ENCODE measurements at regions not wholly inside any gene's neighbourhood (a gene's known extent, or its start where the extent isn't known, plus 50 kb on each side); places are given as distances from the start of the nearest gene placed in this dataset.

DNA sequence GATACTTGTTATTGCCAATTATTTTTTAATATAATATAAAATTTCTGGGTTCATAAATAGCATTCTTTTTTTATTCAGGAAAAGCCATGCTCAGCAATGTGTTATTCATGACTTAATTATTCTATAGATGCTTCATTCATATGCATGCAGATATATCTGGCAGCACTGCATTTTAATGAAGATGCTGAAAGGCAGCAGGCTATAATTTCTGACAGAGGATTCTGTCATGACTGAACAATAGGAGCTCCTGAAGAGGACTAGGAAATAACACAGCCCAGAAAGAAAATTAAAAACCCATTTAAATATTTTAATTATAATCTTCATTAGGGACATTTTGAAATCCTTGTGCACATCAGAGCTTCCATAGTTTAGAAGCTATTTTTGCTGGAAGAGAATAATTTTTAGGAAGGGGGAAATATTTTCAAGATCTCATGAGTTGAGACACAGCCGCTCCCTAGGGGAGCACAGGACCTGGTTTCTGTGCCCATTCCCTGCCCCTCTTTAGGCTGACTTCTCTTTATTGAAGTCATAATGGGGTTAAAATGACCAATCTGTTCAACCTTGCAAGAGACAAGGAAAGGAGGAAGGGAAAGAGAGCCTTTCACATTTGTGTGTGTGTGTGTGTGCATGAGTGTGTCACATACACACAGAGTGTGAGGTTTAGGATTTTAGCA is 83.9 kb downstream of the RPE65 start:
- no peaks in the 10 kb centered on the region for H3K9me3 Mint-ChIP-seq (ENCODE audit: insufficient read depth)
- Histone ChIP-seq H3K4me3 (ENCODE audit: control extremely low read depth in 1 of 5, extremely low read depth in 1 of 5, insufficient read depth in 1 of 5, low read depth in 2 of 5, low read length in 4 of 5) (no peak overlapping the region), H3K27me3 (replicated peaks in 1 of 4; ENCODE audit: control extremely low read depth in 1 of 4, control insufficient read depth in 3 of 4, insufficient read depth in 4 of 4, low read length in 3 of 4) (no peaks in the 10 kb centered on the region), H2AFZ (ENCODE audit: insufficient read depth, low read depth, low read length, poor library complexity, severe bottlenecking) (no peak overlapping the region), H3K9ac (ENCODE audit: low read length) (no peak overlapping the region), H3K36me3 (replicated peaks in 1 of 2; ENCODE audit: control extremely low read depth in 1 of 2, control insufficient read depth in 1 of 2, extremely low read depth in 1 of 2, insufficient read depth in 2 of 2, low read length in 1 of 2) (no peaks in the 10 kb centered on the region), H3K4me1 (ENCODE audit: control insufficient read depth in 2 of 2, insufficient read depth in 2 of 2, low read length in 2 of 2) (no peaks in the 10 kb centered on the region), H3K9me3 (ENCODE audit: control extremely low read depth in 1 of 3, control insufficient read depth in 2 of 3, insufficient read depth in 1 of 3, low read length in 2 of 3) (no peaks in the 10 kb centered on the region), H3K27ac (ENCODE audit: low read length in 2 of 2) (no peak overlapping the region), H3K79me2 (ENCODE audit: control insufficient read depth, insufficient read depth, low read length) (no peaks in the 10 kb centered on the region), H4K20me1 (ENCODE audit: control insufficient read depth, insufficient read depth, low read length, poor library complexity, severe bottlenecking) (no peaks in the 10 kb centered on the region), H3K4me2 (replicated peaks; ENCODE audit: low read depth, low read length, poor library complexity, severe bottlenecking) (no peak overlapping the region)
- ChIA-PET CTCF (interaction anchor here (0.9 kb wide), 1 partner anchor 9 kb away, joined by 3 read pairs; no protein-coding TSS in a partner anchor), POLR2A (no interaction called here)
- no CpG with 5 or more reads among the region's 1 CpG for WGBS (ENCODE audit: insufficient coverage)
- H3K4me1 Mint-ChIP-seq, result no peaks in the 10 kb centered on the region
- H3K27ac Mint-ChIP-seq, result no peak overlapping the region
- peaks cover 11% of the 10 kb centered on the region for H3K27me3 Mint-ChIP-seq
- ATAC-seq (ENCODE audit: low read depth) (no peak), DNase-seq (no peak)
- no peak overlapping the region for H3K4me3 Mint-ChIP-seq
- TF ChIP-seq, protein P1, sequence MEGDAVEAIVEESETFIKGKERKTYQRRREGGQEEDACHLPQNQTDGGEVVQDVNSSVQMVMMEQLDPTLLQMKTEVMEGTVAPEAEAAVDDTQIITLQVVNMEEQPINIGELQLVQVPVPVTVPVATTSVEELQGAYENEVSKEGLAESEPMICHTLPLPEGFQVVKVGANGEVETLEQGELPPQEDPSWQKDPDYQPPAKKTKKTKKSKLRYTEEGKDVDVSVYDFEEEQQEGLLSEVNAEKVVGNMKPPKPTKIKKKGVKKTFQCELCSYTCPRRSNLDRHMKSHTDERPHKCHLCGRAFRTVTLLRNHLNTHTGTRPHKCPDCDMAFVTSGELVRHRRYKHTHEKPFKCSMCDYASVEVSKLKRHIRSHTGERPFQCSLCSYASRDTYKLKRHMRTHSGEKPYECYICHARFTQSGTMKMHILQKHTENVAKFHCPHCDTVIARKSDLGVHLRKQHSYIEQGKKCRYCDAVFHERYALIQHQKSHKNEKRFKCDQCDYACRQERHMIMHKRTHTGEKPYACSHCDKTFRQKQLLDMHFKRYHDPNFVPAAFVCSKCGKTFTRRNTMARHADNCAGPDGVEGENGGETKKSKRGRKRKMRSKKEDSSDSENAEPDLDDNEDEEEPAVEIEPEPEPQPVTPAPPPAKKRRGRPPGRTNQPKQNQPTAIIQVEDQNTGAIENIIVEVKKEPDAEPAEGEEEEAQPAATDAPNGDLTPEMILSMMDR (IDR thresholded peaks at IDR 0.05), result no peak
- TF ChIP-seq EZH2 (IDR thresholded peaks at IDR 0.05; ENCODE audit: borderline replicate concordance, insufficient read depth, low read depth, low read length, poor library complexity, severe bottlenecking), result no peak
- intact Hi-C loops (cut with micrococcal nuclease), result no loop called here

DNA sequence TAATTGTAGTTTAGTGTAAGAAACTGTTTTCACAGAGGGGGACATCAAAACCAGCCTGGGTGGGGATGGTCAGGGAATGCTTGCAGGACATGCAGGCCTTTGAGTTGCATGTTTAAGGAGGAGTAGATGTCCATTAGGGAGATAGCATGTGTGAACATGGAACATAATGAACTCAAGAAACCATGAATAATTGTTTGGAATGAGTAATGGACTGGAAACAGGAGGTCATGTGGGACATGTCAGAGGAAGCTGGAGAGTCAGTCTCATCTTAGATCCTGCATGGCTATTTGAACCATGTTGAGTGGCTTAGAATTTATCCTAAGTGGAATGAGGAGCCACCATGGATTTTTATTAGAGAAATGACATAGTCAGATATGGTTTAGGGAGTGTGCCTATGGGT is 86.4 kb downstream of the RPE65 start:
- Histone ChIP-seq H3K4me1 (ENCODE audit: control insufficient read depth in 2 of 2, insufficient read depth in 2 of 2, low read length in 2 of 2) (peaks cover 10 to 11% of the 10 kb centered on the region in 2 donors), H3K9ac (ENCODE audit: low read length) (no peak overlapping the region), H3K36me3 (replicated peaks in 1 of 2; ENCODE audit: control extremely low read depth in 1 of 2, control insufficient read depth in 1 of 2, extremely low read depth in 1 of 2, insufficient read depth in 2 of 2, low read length in 1 of 2) (no peaks in the 10 kb centered on the region), H3K4me2 (replicated peaks; ENCODE audit: low read depth, low read length, poor library complexity, severe bottlenecking) (no peak overlapping the region), H3K27me3 (replicated peaks in 1 of 4; ENCODE audit: control extremely low read depth in 1 of 4, control insufficient read depth in 3 of 4, insufficient read depth in 4 of 4, low read length in 3 of 4) (no peaks in the 10 kb centered on the region), H3K27ac (ENCODE audit: low read length in 2 of 2) (no peak overlapping the region), H3K79me2 (ENCODE audit: control insufficient read depth, insufficient read depth, low read length) (no peaks in the 10 kb centered on the region), H3K9me3 (ENCODE audit: control extremely low read depth in 1 of 3, control insufficient read depth in 2 of 3, insufficient read depth in 1 of 3, low read length in 2 of 3) (no peaks in the 10 kb centered on the region), H3K4me3 (ENCODE audit: control extremely low read depth in 1 of 5, extremely low read depth in 1 of 5, insufficient read depth in 1 of 5, low read depth in 2 of 5, low read length in 4 of 5) (no peak overlapping the region), H4K20me1 (ENCODE audit: control insufficient read depth, insufficient read depth, low read length, poor library complexity, severe bottlenecking) (no peaks in the 10 kb centered on the region), H2AFZ (ENCODE audit: insufficient read depth, low read depth, low read length, poor library complexity, severe bottlenecking) (no peak overlapping the region)
- Mint-ChIP-seq H3K27me3 (peaks cover 11% of the 10 kb centered on the region), H3K4me3 (no peak overlapping the region), H3K4me1 (peaks cover 14% of the 10 kb centered on the region), H3K9me3 (ENCODE audit: insufficient read depth) (no peaks in the 10 kb centered on the region), H3K27ac (no peak overlapping the region)
- ATAC-seq (ENCODE audit: low read depth) (no peak), DNase-seq (no peak)
- ChIA-PET CTCF (no interaction called here), POLR2A (no interaction called here)
- no peak for TF ChIP-seq EZH2 (IDR thresholded peaks at IDR 0.05; ENCODE audit: borderline replicate concordance, insufficient read depth, low read depth, low read length, poor library complexity, severe bottlenecking)
- TF ChIP-seq, protein P1 (IDR thresholded peaks at IDR 0.05), result no peak
- intact Hi-C loops (cut with micrococcal nuclease), result no loop called here

Measured in B cell (primary cell).